ENCODE measurements at regions not wholly inside any gene's neighbourhood (a gene's known extent, or its start where the extent isn't known, plus 50 kb on each side); places are given as distances from the start of the nearest gene placed in this dataset.
A peak's percentile ranks its signal among the peaks of the same experiment; 100 is the strongest.
"Not testable (repeated sequence)": the region's sequence is repeated elsewhere in the genome, so short reads cannot be mapped to it uniquely, and the experiment has no call there.

DNA sequence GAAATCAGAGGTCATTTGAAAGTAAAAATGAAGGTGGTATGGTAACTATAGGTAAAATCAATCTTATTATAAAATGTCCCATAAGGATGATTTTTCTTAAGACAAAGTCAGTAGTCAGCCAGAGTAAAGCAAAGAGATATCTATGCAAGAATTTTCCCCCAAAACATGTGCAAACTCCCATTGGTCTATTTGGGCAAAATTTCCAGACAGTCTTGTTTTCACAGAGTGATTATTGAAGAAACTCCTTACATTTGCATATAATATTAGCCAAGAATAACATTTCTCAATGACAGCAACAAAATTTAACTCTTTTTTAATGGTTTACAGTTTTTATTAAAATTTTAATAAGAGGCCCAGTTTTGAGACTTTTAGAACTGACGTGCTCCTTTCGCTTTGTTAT lies 406.1 kb upstream of the GRAMD2B start:
- no peak overlapping the region for H3K4me3 ChIP-seq (ENCODE audit: low read depth, low read length)
- TF ChIP-seq, protein P1, sequence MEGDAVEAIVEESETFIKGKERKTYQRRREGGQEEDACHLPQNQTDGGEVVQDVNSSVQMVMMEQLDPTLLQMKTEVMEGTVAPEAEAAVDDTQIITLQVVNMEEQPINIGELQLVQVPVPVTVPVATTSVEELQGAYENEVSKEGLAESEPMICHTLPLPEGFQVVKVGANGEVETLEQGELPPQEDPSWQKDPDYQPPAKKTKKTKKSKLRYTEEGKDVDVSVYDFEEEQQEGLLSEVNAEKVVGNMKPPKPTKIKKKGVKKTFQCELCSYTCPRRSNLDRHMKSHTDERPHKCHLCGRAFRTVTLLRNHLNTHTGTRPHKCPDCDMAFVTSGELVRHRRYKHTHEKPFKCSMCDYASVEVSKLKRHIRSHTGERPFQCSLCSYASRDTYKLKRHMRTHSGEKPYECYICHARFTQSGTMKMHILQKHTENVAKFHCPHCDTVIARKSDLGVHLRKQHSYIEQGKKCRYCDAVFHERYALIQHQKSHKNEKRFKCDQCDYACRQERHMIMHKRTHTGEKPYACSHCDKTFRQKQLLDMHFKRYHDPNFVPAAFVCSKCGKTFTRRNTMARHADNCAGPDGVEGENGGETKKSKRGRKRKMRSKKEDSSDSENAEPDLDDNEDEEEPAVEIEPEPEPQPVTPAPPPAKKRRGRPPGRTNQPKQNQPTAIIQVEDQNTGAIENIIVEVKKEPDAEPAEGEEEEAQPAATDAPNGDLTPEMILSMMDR (IDR thresholded peaks at IDR 0.05; ENCODE audit: insufficient read depth, low read length): no peak
- no peak for DNase-seq (ENCODE audit: low read depth)

DNA sequence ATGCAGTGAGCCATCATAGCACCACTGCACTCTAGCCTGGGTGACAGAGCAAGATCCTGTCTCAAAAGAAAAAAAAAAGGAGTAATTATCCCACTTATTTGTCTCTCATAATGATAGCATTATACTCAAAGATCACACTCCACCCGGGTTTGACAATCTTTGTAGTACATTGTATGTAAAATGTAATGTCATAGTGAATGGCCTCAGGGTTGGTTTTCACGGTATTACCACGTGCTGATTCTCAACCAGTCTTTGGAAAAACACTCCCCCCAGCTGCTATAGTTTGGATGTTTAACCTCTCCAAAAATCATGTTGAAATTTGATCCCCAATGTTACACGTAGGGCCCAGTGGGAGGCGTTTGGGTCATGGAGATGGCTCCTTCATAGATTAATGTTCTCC lies 402.4 kb upstream of the GRAMD2B start:
- no peak overlapping the region for H3K4me3 ChIP-seq (ENCODE audit: low read depth, low read length)
- no peak for DNase-seq (ENCODE audit: low read depth)
- TF ChIP-seq, protein P1 (IDR thresholded peaks at IDR 0.05; ENCODE audit: insufficient read depth, low read length): no peak

DNA sequence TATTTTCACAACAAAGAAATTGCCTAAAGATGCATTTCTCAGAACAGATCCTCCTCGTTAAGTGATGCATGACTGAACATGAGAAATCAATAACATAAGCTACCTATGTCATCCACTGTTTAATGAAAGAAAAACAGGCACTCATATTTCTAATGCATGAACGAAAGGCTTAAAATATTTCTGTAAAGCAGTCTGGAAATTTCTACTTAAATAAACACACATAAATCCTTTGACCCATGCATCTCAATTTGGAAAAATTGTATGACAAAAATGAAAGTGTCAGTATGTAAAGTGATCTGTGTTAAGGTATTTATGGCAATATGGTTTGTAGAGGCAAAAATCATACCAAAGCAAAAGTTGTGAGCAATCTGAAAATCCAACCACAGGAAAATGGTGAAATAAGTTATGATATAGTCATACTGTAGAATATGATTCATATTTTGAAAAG lies 399.2 kb upstream of the GRAMD2B start:
- DNase-seq (ENCODE audit: low read depth): no peak
- H3K4me3 ChIP-seq (ENCODE audit: low read depth, low read length): no peak overlapping the region
- TF ChIP-seq, protein P1 (IDR thresholded peaks at IDR 0.05; ENCODE audit: insufficient read depth, low read length): no peak

DNA sequence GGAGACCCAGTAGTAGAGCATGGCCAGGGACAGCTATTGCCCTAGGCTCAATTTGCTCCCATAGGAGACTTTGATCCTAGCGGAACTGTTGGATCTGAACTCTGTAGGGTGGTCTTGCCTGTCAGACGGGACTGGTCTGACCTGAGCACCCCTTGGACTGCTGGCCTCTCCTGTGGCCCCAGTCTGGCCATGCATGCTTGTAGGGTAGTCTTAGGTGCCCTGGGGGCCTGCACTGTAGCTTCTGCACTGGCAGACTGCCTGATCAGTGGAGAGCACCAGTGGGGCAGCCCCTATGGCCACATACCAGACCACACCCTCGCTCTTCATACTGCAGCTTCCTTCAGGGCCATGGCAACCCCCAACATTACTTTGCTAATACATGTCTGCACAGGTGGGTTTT lies 396.1 kb upstream of the GRAMD2B start:
- TF ChIP-seq, protein P1 (IDR thresholded peaks at IDR 0.05; ENCODE audit: insufficient read depth, low read length): no peak
- H3K4me3 ChIP-seq (ENCODE audit: low read depth, low read length): no peak overlapping the region

DNA sequence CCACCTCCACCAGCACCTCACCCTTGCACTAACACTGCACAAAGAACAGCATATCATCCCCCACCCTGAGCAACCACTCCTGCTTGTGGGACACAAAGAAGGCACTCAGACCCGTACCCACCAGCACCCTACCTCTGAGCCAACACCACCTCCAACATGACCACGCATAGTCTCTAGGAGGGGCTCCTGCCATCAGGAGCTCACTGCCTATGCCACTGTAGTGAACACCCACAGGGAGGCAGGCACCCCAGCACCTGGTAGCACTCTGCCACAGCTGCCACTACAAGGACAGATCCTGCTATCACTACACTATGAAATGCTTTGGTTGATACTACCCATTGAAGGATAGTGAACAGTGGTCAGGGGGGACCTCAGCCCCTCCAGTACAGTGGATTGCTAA lies 395.6 kb upstream of the GRAMD2B start:
- no peak for DNase-seq (ENCODE audit: low read depth)
- TF ChIP-seq, protein P1 (IDR thresholded peaks at IDR 0.05; ENCODE audit: insufficient read depth, low read length): no peak
- H3K4me3 ChIP-seq (ENCODE audit: low read depth, low read length): no peak overlapping the region

More for the DNA sequence above, 396.1 kb upstream of the GRAMD2B start:
- no peak for DNase-seq (ENCODE audit: low read depth)

DNA sequence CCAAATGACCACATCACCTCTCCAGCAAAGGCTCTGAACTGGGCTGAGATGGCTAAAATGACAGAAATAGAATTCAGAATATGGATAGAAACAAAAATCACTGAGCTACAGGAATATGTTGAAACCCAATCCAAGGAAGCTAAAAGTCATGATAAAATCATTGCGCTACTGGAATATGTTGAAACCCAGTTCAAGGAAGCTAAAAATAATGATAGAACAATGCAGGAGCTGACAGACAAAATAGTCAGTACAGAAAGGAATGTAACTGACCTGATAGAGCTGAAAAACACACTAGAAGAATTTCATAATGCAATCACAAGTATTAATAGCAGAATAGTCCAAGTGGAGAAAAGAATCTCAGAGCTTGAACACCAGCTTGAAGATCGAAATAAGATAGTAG lies 394.9 kb upstream of the GRAMD2B start:
- no peak overlapping the region for H3K4me3 ChIP-seq (ENCODE audit: low read depth, low read length)
- TF ChIP-seq, protein P1 (IDR thresholded peaks at IDR 0.05; ENCODE audit: insufficient read depth, low read length): no peak
- peak; percentile 53 for DNase-seq (ENCODE audit: low read depth)

DNA sequence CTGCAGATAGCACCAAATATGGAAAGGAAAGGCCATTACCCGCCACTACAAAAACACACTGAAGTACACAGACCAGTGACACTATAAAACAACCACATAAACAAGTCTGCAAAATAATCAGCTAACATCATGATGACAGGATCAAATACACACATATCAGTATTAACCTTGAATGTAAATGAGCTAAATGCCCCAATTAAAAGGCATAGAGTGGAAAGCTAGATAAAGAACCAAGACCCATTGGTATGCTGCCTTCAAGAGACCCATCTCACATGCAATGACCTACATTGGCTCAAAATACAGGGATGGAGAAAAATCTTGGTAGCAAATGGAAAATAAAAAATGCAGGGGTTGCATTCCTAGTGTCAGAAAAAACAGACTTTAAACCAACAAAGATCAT lies 393.9 kb upstream of the GRAMD2B start:
- DNase-seq (ENCODE audit: low read depth); H3K4me3 ChIP-seq (ENCODE audit: low read depth, low read length): not testable (repeated sequence)
